ENCODE measurements at regions not wholly inside any gene's neighbourhood (a gene's known extent, or its start where the extent isn't known, plus 50 kb on each side); places are given as distances from the start of the nearest gene placed in this dataset.

- intact Hi-C loops (cut with DNase I): no loop called here
- no peaks in the 10 kb centered on the region for H3K36me3 ChIP-seq
- H3K9ac ChIP-seq (ENCODE audit: low read depth in 2 of 2, low read length in 2 of 2): no peak overlapping the region
- no peaks in the 10 kb centered on the region for H3K27me3 ChIP-seq
- H3K27ac ChIP-seq: no peak overlapping the region
- no peaks in the 10 kb centered on the region for H3K9me3 ChIP-seq
- no peak for TF ChIP-seq CTCF (IDR thresholded peaks at IDR 0.05)
- H3K4me3 ChIP-seq: no peak overlapping the region
- DNase-seq: no peak
- no peaks in the 10 kb centered on the region for H3K4me1 ChIP-seq
Measured at GRCh38 chr16:82433042-82433441, 193.7 kb upstream of the CDH13 start.

GRCh38 chr16:82432261-82432660 is 194.5 kb upstream of the CDH13 start:
- DNase-seq: no peak
- H3K9ac ChIP-seq (ENCODE audit: low read depth in 2 of 2, low read length in 2 of 2): no peak overlapping the region

GRCh38 chr16:82425661-82426060 is 201.1 kb upstream of the CDH13 start:
- Histone ChIP-seq H3K4me3 (no peak overlapping the region), H3K36me3 (no peaks in the 10 kb centered on the region), H3K4me1 (no peaks in the 10 kb centered on the region), H3K9ac (ENCODE audit: low read depth in 2 of 2, low read length in 2 of 2) (no peak overlapping the region), H3K27ac (no peak overlapping the region), H3K27me3 (no peaks in the 10 kb centered on the region), H3K9me3 (no peaks in the 10 kb centered on the region)
- intact Hi-C loops (cut with DNase I): no loop called here
- no peak for DNase-seq
- no peak for TF ChIP-seq CTCF (IDR thresholded peaks at IDR 0.05)

More at GRCh38 chr16:82432261-82432660, 194.5 kb upstream of the CDH13 start:
- TF ChIP-seq CTCF (IDR thresholded peaks at IDR 0.05): no peak
- no peak overlapping the region for H3K4me3 ChIP-seq
- intact Hi-C loops (cut with DNase I): no loop called here
- no peak overlapping the region for H3K27ac ChIP-seq
- no peaks in the 10 kb centered on the region for H3K27me3 ChIP-seq
- no peaks in the 10 kb centered on the region for H3K4me1 ChIP-seq
- H3K36me3 ChIP-seq: no peaks in the 10 kb centered on the region
- no peaks in the 10 kb centered on the region for H3K9me3 ChIP-seq

- Histone ChIP-seq H3K4me3 (no peak overlapping the region), H3K4me1 (no peaks in the 10 kb centered on the region)
- no peak for TF ChIP-seq CTCF (IDR thresholded peaks at IDR 0.05)
Measured at GRCh38 chr16:82421851-82422250, 204.9 kb upstream of the CDH13 start.

GRCh38 chr16:82419332-82419731 is 207.4 kb upstream of the CDH13 start:
- intact Hi-C loops (cut with DNase I): no loop called here
- H3K36me3 ChIP-seq: no peaks in the 10 kb centered on the region
- no peak overlapping the region for H3K9ac ChIP-seq (ENCODE audit: low read depth in 2 of 2, low read length in 2 of 2)
- no peak overlapping the region for H3K27ac ChIP-seq
- DNase-seq: no peak
- H3K4me3 ChIP-seq: no peak overlapping the region
- H3K4me1 ChIP-seq: no peaks in the 10 kb centered on the region
- no peaks in the 10 kb centered on the region for H3K9me3 ChIP-seq
- no peaks in the 10 kb centered on the region for H3K27me3 ChIP-seq
- no peak for TF ChIP-seq CTCF (IDR thresholded peaks at IDR 0.05)

More at GRCh38 chr16:82421851-82422250, 204.9 kb upstream of the CDH13 start:
- intact Hi-C loops (cut with DNase I): no loop called here
- Histone ChIP-seq H3K9ac (ENCODE audit: low read depth in 2 of 2, low read length in 2 of 2) (no peak overlapping the region), H3K27ac (no peak overlapping the region), H3K9me3 (no peaks in the 10 kb centered on the region), H3K27me3 (no peaks in the 10 kb centered on the region), H3K36me3 (no peaks in the 10 kb centered on the region)
- DNase-seq: no peak

GRCh38 chr16:82414476-82414875 is 212.3 kb upstream of the CDH13 start:
- TF ChIP-seq CTCF (IDR thresholded peaks at IDR 0.05): no peak
- intact Hi-C loops (cut with DNase I): no loop called here
- Histone ChIP-seq H3K36me3 (no peaks in the 10 kb centered on the region), H3K27ac (no peak overlapping the region), H3K4me3 (no peak overlapping the region), H3K9ac (ENCODE audit: low read depth in 2 of 2, low read length in 2 of 2) (no peak overlapping the region), H3K9me3 (no peaks in the 10 kb centered on the region), H3K27me3 (no peaks in the 10 kb centered on the region), H3K4me1 (no peaks in the 10 kb centered on the region)
- no peak for DNase-seq

All from colonic mucosa (tissue), 4 donors.